Inflammatory macrophage (primary cell): ENCODE measurements at regions not wholly inside any gene's neighbourhood (a gene's known extent, or its start where the extent isn't known, plus 50 kb on each side); places are given as distances from the start of the nearest gene placed in this dataset.
A peak's percentile ranks its signal among the peaks of the same experiment; 100 is the strongest.
"Not testable (repeated sequence)": the region's sequence is repeated elsewhere in the genome, so short reads cannot be mapped to it uniquely, and the experiment has no call there.

Experiments used
- DNase-seq, 2 donors: peaks; one replicate each; pipeline ENCODE4 v3.0.0-alpha.2; 2020 to 2022

- DNase-seq = no peak
Observed at GRCh38 chr12:66733321-66733720, 54.4 kb upstream of the GRIP1 start.

DNA sequence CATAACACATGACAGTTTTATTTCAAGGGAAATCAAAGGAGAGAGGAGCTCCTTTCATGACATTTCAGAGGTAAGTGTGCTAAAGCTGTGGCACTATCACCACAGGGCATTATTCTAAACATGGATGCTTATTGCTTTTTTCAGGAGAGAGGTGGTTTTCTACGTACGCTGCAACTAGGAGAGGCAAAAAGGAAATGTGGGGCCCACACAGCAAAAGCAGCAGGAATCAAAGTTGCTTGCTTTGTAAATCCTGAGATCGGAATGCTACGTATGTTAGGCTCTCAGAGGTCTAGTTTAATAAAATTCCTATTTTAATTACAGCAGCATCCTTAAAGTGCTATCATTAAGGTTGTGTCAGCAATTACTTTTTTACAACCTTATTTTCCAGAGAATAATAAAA is 55.0 kb upstream of the GRIP1 start:
- DNase-seq = no peak

DNA sequence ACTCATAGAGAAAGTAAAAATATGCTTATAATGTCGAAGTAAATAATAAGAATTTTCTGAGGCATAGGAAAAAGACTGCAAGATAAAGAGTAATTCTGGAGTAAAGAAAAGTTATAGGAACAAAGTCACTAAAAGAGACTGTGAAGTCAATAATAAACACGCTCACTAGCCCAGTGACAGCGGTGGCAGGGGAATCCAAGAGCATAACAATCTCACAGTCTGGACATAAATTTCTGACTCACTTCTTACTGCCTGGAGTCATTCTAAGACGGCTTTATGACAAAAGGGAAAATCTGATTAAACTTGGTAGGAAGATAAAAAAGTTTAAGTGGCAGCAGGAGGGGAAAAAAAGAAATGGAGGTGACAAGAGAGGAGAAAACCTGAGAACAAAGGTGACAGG is 56.4 kb upstream of the GRIP1 start:
- no peak for DNase-seq

DNA sequence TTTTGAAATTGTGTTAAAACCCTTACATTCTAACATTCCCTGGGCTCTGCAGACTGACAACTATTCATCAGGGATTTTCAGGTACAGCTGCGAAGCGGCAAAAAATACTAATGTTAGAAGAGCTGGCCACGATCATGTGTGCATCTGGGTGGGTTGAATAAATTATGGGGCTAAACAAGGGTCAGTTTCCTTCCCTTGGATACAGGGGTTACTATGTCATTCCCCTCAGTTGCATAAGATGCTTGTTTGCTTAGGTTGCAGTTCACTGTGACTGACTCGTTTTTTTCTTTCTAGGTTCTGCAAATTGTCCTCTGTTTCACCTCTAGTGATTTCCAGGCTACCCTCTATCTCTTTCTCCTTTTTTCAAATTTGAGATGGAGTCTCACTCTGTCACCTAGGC is 58.1 kb upstream of the GRIP1 start:
- no peak for DNase-seq

DNA sequence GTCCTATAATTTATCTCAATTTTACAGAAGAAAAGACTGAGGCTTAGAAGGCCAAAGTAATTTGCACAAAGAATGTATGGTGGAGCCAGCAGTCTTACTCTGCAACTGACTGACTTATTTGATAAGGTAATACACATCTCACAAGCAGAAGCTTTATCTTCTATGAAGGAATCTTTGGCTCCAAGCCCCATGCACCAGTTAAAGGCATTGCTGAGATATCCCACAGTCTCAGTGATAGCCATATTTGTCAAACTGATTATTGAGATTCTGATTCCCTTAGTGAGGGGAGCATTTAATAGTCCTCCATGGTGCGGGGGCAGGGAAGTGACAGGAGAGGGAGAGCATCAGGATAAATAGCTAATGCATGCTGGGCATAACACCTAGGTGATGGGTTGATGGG is 60.4 kb upstream of the GRIP1 start:
- DNase-seq = no peak

- no peak for DNase-seq
Observed at GRCh38 chr12:66739940-66740651, 61.2 kb upstream of the GRIP1 start.

- no peak for DNase-seq
Observed at GRCh38 chr12:66740732-66741131, 61.9 kb upstream of the GRIP1 start.

- no peak for DNase-seq
Observed at GRCh38 chr12:66741919-66742318, 63.0 kb upstream of the GRIP1 start.

GRCh38 chr12:66742508-66743367 is 63.9 kb upstream of the GRIP1 start:
- peak in 1 of 2 donors; percentile 8 for DNase-seq

DNA sequence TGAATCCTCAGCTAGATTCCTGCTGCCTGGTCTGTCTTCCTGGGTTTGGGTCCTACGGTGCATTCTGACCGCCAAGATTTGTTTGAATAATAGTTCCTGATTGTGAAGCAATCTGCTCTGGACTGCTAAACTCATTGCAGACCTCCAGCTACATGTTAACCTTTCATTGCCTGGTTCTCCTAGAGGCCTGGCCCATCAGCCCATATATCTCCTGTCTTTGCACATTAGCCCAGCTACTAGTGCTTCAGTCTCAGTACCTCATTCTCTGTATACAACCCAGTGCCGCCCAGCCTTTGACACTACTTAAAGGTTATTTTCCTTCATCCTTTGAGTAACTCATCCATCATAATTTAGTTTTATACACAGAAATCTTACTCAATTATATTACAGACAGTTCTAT is 65.6 kb upstream of the GRIP1 start:
- DNase-seq = no peak

DNA sequence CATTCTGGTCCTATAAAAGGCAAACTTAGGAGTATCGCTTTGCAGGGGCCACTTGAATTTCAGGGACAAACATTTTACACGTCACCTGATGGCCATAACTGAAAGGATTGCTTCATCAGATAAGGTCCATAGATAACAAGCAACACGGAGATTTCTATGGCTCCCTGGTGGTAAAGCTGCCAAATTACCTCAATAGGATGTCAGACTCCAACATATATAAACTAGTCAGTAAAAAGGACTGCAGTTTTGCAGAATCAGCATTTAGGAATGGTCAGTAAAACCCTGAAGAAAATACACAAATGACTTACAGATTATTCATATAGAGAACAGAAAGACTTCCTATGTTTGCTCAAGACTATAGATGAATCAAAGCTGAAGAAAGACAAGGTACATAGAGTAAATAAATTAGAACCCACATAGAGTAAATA is 66.1 kb upstream of the GRIP1 start:
- DNase-seq = no peak

DNA sequence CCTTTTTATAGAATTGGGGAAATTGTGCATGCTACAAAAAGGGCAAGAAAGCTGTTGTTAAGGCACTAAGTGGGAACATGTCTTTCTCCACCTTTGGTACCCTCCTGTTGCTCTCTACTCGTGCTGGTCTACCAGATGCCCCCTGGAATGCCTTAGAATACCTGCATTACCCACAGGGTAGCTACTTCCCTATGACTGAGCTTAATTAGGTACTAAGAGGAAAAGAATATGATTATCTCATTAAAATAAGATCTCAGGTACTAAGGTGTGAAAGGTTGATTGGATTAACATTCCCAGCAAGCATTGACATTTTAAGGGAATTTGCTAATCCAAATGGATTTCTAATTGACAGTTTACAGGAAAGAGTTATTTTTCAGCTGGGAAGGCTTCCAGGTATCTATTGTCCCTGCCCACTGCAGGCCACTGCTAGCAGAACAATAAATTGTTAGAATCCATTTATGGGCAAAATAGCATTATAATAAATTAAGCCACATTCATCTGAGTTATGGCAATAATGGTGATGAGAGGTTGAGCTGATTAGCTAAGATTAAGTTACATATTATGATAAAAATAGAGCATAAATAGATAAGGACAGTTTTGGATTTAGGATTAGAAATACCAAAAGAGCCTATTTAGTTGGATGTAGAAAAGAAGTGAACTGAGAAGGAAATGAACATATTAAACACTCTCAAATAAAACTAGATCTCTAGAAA is 67.8 kb upstream of the GRIP1 start:
- DNase-seq = no peak

- DNase-seq = peak; percentile 6 to 16
Observed at GRCh38 chr12:66751432-66752113, 72.7 kb upstream of the GRIP1 start.

DNA sequence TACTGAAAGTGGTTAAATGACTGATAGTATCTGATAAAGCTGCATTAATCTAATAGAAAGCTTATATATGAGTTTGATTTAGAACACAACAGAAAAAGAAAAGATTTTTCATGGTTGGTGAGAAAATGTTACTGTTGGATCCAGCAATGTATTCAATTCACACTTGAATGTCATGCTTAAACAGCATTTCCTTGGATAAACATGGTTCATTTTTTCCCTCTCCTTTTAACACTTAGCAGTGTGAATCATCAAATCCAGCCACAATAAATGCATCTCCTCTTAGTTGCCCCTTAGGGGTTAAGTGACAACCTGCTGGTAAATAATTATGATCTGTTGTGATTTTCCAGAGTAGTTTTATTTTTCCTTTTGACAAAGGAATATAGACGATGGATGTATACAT is 74.9 kb upstream of the GRIP1 start:
- no peak for DNase-seq

DNA sequence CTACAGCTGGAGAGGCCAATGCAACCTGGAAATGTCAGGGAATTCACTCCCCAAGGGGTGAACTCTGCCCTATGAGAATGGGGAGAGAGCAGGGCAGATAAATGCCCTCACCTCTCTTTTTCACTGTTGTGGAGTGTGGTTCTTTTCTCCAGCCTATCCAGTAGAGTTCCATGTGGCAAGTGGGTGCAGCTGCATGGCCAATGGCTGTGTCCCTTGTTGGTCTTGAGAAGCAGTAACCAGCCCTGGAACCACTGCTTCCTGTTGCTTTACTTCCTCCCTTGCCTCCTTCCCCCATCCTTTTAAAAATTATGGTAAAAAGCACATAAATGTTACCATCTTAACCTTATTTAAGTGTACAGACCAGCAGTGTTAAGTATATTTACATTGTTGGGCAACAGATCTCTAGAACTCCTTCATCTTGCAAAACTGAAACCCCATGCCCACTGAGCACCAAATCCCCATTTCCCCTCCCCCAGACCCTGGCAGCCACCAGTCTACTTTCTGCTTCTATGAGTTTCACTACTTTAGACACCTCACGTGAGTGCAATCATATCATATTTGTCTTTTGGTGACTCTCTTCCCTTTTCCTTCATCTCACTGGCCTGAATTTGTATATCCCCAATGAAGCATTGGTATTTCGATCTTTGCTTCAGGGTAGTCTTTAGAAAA is 77.0 kb upstream of the GRIP1 start:
- DNase-seq = peak; percentile 2 to 10

- DNase-seq = no peak
Observed at GRCh38 chr12:66756631-66757030, 77.8 kb upstream of the GRIP1 start.

DNA sequence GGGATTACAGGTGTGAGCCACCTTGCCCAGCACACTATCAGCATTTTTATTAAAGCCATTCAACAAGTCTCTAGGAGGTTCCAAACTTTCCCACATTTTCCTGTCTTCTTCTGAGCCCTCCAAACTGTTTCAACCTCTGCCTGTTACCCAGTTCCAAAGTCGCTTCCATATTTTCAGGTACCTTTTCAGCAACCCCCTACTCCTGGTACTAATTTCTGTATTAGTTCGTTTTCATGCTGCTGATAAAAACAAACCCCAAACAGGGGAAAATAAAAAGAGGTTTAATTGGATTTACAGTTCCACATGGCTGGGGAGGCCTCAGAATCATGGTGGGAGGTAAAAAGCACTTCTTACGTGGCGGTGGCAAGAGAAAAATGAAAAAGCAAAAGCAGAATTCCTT is 81.2 kb upstream of the GRIP1 start:
- DNase-seq = not testable (repeated sequence)

DNA sequence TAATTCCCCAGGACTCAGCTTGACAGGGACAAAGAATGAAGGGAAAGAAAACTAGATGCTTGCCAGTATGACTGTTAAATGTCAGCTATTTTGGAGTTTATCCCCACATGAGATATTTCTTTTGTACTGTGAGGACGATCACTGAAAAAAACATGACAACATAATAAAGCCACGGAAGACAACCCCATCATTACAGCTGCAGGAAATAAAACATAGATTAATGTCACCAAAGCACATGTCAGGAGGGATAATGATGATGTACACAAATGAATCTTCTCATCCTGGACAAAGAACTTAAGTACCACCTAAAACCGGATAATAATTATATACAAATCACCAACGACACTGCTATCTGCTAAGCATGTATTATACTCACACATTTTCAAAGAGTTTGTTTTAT is 84.6 kb upstream of the GRIP1 start:
- no peak for DNase-seq

DNA sequence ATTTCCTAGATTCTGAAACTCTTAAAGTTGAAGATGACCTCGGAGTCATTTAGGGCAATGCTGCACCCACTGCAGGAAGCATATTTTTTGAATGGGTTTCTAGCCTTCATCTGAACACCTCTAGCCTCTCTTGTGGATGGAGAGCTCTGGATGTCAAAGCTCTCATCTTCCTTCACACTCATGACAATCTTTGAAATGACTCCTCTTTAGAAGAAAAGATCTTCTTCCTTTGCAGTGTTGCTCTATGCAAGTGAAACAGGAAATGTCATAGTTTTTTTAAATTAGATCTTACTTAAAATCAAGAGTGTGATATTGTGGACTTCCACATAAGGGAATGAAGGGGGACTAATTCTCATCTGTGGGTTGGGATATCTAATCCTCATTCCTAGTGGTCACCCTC is 86.3 kb upstream of the GRIP1 start:
- no peak for DNase-seq

DNA sequence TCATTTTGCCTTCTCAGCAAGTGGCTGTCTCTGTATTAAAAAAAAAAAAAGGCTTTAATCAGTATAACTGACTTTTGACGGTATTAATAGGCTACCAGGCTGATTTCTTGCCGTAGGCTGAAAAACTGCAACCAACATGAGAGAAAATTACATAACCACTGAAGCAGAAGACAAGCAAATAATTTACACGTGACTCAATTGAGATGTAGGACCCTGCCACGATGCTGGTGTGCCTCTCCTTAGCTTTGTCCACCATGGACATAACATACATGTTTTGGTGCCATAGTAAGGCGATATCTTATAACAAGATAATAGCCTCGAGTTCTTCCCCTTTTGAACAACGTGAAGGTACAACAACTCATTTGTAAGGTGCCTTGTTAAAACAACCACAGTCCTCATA is 88.7 kb upstream of the GRIP1 start:
- no peak for DNase-seq

GRCh38 chr12:66768293-66768692 is 89.4 kb upstream of the GRIP1 start:
- DNase-seq = peak in 1 of 2 donors; percentile 1

DNA sequence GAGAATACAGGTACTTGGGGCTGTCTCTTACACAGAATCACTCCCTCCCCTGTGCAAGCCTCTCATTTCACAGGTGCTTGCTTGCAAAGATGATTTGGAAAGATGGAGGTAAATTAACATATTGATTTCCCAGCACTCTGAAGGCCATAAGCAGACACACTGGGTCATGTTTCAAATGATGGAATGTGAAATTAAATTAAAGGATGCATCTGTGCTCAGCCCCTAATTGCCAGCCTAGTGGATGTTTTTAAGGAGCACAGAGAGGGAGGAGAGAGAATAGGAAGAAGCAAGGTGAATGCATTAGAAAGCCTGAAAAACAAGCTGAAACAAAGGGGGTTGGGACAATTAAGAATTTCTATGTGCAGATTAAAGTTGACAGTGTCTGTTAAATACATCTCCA is 96.1 kb upstream of the GRIP1 start:
- no peak for DNase-seq
